SK-N-SH (cell line): ENCODE measurements at regions not wholly inside any gene's neighbourhood (a gene's known extent, or its start where the extent isn't known, plus 50 kb on each side); places are given as distances from the start of the nearest gene placed in this dataset.

Source experiments
- CTCF ChIA-PET: fragments of 300-600, 350-600 bp; formaldehyde crosslinking; extraction: SDS; loops from one replicate; lab custom pipeline; 2021; lab: Yijun Ruan, JAX
- POLR2A ChIA-PET: fragments of 350-600 bp; sonication (Branson Sonifier 250); formaldehyde crosslinking; extraction: SDS; loops from one replicate; lab custom pipeline; 2020; ENCODE audit warnings: antibody characterized with exemption, inconsistent platforms; lab: Yijun Ruan, JAX
- DNase-seq: peaks from one replicate; pipeline ENCODE4 v3.0.0; 2012
- H2AFZ ChIP-seq: fragments of 200-600 bp; sonication (generic); 2 replicates; pipeline ENCODE4 v1.8.1; 2016; ENCODE audit warnings: antibody characterized with exemption, mild to moderate bottlenecking, low read depth
- H3F3A ChIP-seq: fragments of 200-600 bp; sonication (generic); replicated peaks from 2 replicates; pipeline ENCODE3; 2016; ENCODE audit warnings: antibody characterized with exemption, mild to moderate bottlenecking; ENCODE audit not compliant: insufficient read depth
- H3K27ac ChIP-seq, 2 experiments: fragments of 200-500 bp in 1 of 2; fragments of 200-600 bp in 1 of 2; sonication (Bioruptor generic) in 1 of 2; sonication (generic), shearing (Covaris generic) in 1 of 2; 2 replicates each; pipeline versions ENCODE4 v1.5.1 to v1.6.1; 2014 to 2016; ENCODE audit warnings: low read depth in 2 of 2, inconsistent platforms in 1 of 2, low read length in 1 of 2, mild to moderate bottlenecking in 1 of 2, mixed read lengths in 1 of 2
- H3K27me3 ChIP-seq: fragments of 200-600 bp; sonication (generic), shearing (Covaris generic); 2 replicates; pipeline ENCODE4 v1.6.1; 2016; ENCODE audit warnings: mixed run types; ENCODE audit not compliant: insufficient read depth
- H3K36me3 ChIP-seq, 2 experiments: fragments of 200-500 bp in 1 of 2; fragments of 200-600 bp in 1 of 2; sonication (Bioruptor generic) in 1 of 2; sonication (generic) in 1 of 2; replicated peaks in 1 of 2; 2 replicates each; pipeline versions ENCODE3 to v1.5.1; 2014 to 2016; ENCODE audit warnings: low read length in 1 of 2, mild to moderate bottlenecking in 1 of 2; ENCODE audit not compliant: insufficient read depth in 2 of 2, control insufficient read depth in 1 of 2
- H3K4me1 ChIP-seq, 2 experiments: fragments of 200-500 bp in 1 of 2; fragments of 200-600 bp in 1 of 2; sonication (Bioruptor generic) in 1 of 2; sonication (generic), shearing (Covaris generic) in 1 of 2; 2 replicates each; pipeline versions ENCODE4 v1.5.1 to v1.6.1; 2014 to 2016; ENCODE audit warnings: low read depth in 1 of 2, low read length in 1 of 2, mixed run types in 1 of 2; ENCODE audit not compliant: insufficient read depth in 2 of 2, control insufficient read depth in 1 of 2
- H3K4me2 ChIP-seq: fragments of 200-600 bp; sonication (generic), shearing (Covaris generic); 2 replicates; pipeline ENCODE4 v1.6.1; 2017; ENCODE audit warnings: mixed run types
- H3K4me3 ChIP-seq, 2 experiments: fragments of 200-500 bp in 1 of 2; fragments of 200-600 bp in 1 of 2; sonication (Bioruptor generic) in 1 of 2; sonication (generic), shearing (Covaris generic) in 1 of 2; 2 replicates each; pipeline versions ENCODE4 v1.5.1 to v1.8.1; 2014 to 2016; ENCODE audit warnings: low read depth in 2 of 2, inconsistent platforms in 1 of 2, low read length in 1 of 2, mild to moderate bottlenecking in 1 of 2, mixed read lengths in 1 of 2, moderate library complexity in 1 of 2
- H3K79me2 ChIP-seq: fragments of 200-600 bp; sonication (generic); 2 replicates; pipeline ENCODE4 v1.8.1; 2017; ENCODE audit warnings: mild to moderate bottlenecking; ENCODE audit not compliant: insufficient read depth
- H3K9ac ChIP-seq: fragments of 200-600 bp; sonication (generic); 2 replicates; pipeline ENCODE4 v1.6.1; 2017; ENCODE audit warnings: mixed run types
- H3K9me2 ChIP-seq: fragments of 200-600 bp; sonication (generic); 2 replicates; pipeline ENCODE4 v1.6.1; 2017; ENCODE audit warnings: mixed run types
- H3K9me3 ChIP-seq: fragments of 200-600 bp; sonication (generic); 2 replicates; pipeline ENCODE4 v1.6.1; 2017; ENCODE audit warnings: mixed run types, mild to moderate bottlenecking, moderate library complexity
- H4K20me1 ChIP-seq: fragments of 200-600 bp; sonication (generic); 2 replicates; pipeline ENCODE4 v1.6.1; 2017; ENCODE audit warnings: mild to moderate bottlenecking, mixed run types; ENCODE audit not compliant: insufficient read depth
- ELF1 ChIP-seq: IDR thresholded peaks from 2 replicates; pipeline ENCODE4 v1.4.0; 2012
- FOSL2 ChIP-seq: IDR thresholded peaks from 2 replicates; pipeline ENCODE4 v1.4.0; 2012; ENCODE audit warnings: low read depth, mild to moderate bottlenecking, moderate library complexity, borderline replicate concordance
- FOXJ3 ChIP-seq: sonication (generic); formaldehyde crosslinking; IDR thresholded peaks from 2 replicates; pipeline ENCODE4 v1.5.1; 2020; ENCODE audit warnings: mild to moderate bottlenecking, missing genetic modification reagents
- FOXM1 ChIP-seq: IDR thresholded peaks from 2 replicates; pipeline ENCODE4 v1.4.0; 2012; ENCODE audit warnings: low read depth, mild to moderate bottlenecking
- JUND ChIP-seq: IDR thresholded peaks from 2 replicates; pipeline ENCODE4 v1.4.0; 2012
- MXI1 ChIP-seq: IDR thresholded peaks from 2 replicates; pipeline ENCODE4 v1.6.1; 2012; ENCODE audit warnings: mild to moderate bottlenecking, low read depth, low read length, improper control_type of control experiment
- NFIC ChIP-seq: IDR thresholded peaks from 2 replicates; pipeline ENCODE4 v1.4.0; 2012; ENCODE audit warnings: borderline replicate concordance
- RAD21 ChIP-seq: IDR thresholded peaks from 2 replicates; pipeline ENCODE4 v1.6.1; 2012; ENCODE audit warnings: mild to moderate bottlenecking, low read length
- SIN3A ChIP-seq: IDR thresholded peaks from 2 replicates; pipeline ENCODE4 v1.6.1; 2012; ENCODE audit warnings: low read depth, mild to moderate bottlenecking, low read length, moderate library complexity, borderline replicate concordance
- SMC3 ChIP-seq: IDR thresholded peaks from 2 replicates; pipeline ENCODE4 v1.6.1; 2012; ENCODE audit warnings: low read depth, low read length, improper control_type of control experiment
- TAF1 ChIP-seq: IDR thresholded peaks from 2 replicates; pipeline ENCODE4 v1.6.1; 2012; ENCODE audit warnings: low read depth, mild to moderate bottlenecking, low read length, moderate library complexity, borderline replicate concordance
- TEAD4 ChIP-seq: IDR thresholded peaks from 2 replicates; pipeline ENCODE4 v1.4.0; 2012; ENCODE audit warnings: mild to moderate bottlenecking, borderline replicate concordance; ENCODE audit not compliant: insufficient read depth
- WGBS: methylation state at CpG from one replicate; pipeline ENCODE4 v1.1.6; 2017; ENCODE audit warnings: low lambda C conversion rate; 5-methylcytosine and 5-hydroxymethylcytosine counted together
- TF ChIP-seq, protein P1 (sequence below): IDR thresholded peaks from 2 replicates; pipeline ENCODE4 v1.4.0; 2012; ENCODE audit warnings: low read depth, borderline replicate concordance
- TF ChIP-seq, protein P2 (sequence below): fragments of 200-600 bp; sonication (generic); IDR thresholded peaks from 2 replicates; pipeline ENCODE4 v1.6.1; 2017; ENCODE audit warnings: antibody characterized with exemption, mild to moderate bottlenecking, moderate library complexity
- TF ChIP-seq, protein P3 (sequence below): IDR thresholded peaks from 2 replicates; pipeline ENCODE4 v1.4.0; 2012; ENCODE audit warnings: low read depth, borderline replicate concordance

GRCh38 chr9:105854026-105854782 lies 159.9 kb downstream of the TMEM38B start (continued):
- TF ChIP-seq SMC3 (no peak), NFIC (no peak)
- TF ChIP-seq, all 33 proteins: peak for 0

GRCh38 chr9:105854783-105855724 lies 160.7 kb downstream of the TMEM38B start:
- TF ChIP-seq RAD21 (no peak), FOXJ3 (CRISPR knock-in tag) (no peak), JUND (no peak), FOSL2 (no peak), ELF1 (no peak), MXI1 (no peak), TAF1 (no peak), SMC3 (no peak), TEAD4 (no peak), FOXM1 (no peak), SIN3A (no peak)
- TF ChIP-seq, protein P1, sequence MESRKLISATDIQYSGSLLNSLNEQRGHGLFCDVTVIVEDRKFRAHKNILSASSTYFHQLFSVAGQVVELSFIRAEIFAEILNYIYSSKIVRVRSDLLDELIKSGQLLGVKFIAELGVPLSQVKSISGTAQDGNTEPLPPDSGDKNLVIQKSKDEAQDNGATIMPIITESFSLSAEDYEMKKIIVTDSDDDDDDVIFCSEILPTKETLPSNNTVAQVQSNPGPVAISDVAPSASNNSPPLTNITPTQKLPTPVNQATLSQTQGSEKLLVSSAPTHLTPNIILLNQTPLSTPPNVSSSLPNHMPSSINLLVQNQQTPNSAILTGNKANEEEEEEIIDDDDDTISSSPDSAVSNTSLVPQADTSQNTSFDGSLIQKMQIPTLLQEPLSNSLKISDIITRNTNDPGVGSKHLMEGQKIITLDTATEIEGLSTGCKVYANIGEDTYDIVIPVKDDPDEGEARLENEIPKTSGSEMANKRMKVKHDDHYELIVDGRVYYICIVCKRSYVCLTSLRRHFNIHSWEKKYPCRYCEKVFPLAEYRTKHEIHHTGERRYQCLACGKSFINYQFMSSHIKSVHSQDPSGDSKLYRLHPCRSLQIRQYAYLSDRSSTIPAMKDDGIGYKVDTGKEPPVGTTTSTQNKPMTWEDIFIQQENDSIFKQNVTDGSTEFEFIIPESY: no peak
- TF ChIP-seq, protein P2, sequence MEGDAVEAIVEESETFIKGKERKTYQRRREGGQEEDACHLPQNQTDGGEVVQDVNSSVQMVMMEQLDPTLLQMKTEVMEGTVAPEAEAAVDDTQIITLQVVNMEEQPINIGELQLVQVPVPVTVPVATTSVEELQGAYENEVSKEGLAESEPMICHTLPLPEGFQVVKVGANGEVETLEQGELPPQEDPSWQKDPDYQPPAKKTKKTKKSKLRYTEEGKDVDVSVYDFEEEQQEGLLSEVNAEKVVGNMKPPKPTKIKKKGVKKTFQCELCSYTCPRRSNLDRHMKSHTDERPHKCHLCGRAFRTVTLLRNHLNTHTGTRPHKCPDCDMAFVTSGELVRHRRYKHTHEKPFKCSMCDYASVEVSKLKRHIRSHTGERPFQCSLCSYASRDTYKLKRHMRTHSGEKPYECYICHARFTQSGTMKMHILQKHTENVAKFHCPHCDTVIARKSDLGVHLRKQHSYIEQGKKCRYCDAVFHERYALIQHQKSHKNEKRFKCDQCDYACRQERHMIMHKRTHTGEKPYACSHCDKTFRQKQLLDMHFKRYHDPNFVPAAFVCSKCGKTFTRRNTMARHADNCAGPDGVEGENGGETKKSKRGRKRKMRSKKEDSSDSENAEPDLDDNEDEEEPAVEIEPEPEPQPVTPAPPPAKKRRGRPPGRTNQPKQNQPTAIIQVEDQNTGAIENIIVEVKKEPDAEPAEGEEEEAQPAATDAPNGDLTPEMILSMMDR: no peak
- TF ChIP-seq, protein P3, sequence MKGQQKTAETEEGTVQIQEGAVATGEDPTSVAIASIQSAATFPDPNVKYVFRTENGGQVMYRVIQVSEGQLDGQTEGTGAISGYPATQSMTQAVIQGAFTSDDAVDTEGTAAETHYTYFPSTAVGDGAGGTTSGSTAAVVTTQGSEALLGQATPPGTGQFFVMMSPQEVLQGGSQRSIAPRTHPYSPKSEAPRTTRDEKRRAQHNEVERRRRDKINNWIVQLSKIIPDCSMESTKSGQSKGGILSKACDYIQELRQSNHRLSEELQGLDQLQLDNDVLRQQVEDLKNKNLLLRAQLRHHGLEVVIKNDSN: no peak
- Histone ChIP-seq H3K9me2 (no peaks in the 10 kb centered on the region), H3K9me3 (no peaks in the 10 kb centered on the region), H3F3A (no peaks in the 10 kb centered on the region), H3K27me3 (no peaks in the 10 kb centered on the region), H3K36me3 (no peaks in the 10 kb centered on the region), H3K79me2 (no peaks in the 10 kb centered on the region), H3K4me2 (no peak overlapping the region), H4K20me1 (no peaks in the 10 kb centered on the region), H3K27ac (peak overlapping the region in 1 of 2 experiments; percentile 58; a peak in 1 of 4 replicates), H3K9ac (no peak overlapping the region), H2AFZ (no peak overlapping the region), H3K4me3 (no peak overlapping the region), H3K4me1 (peaks cover 0 to 16% of the 10 kb centered on the region in 2 experiments; a peak in 2 of 4 replicates)
- WGBS: 41% methylated on average over 3 of the region's 3 CpGs
- ChIA-PET CTCF (interaction anchor here (1.6 to 2.8 kb wide), 2 partner anchors 13 to 27 kb away, joined by 12 to 17 read pairs; no protein-coding TSS in a partner anchor), POLR2A (no interaction called here)
- no peak for DNase-seq
